Right atrium auricular region (tissue), 2 donors: ENCODE measurements at regions not wholly inside any gene's neighbourhood (a gene's known extent, or its start where the extent isn't known, plus 50 kb on each side); places are given as distances from the start of the nearest gene placed in this dataset.
"Not testable (repeated sequence)": the region's sequence is repeated elsewhere in the genome, so short reads cannot be mapped to it uniquely, and the experiment has no call there.

Experiments used
- DNase-seq: peaks from one replicate; pipeline ENCODE4 v3.0.0-alpha.2; 2019; ENCODE audit warnings: low spot score
- H3K27ac ChIP-seq, 2 donors: fragments of 200-600 bp; sonication (generic); 1 replicate in 1 of 2; 2 replicates in 1 of 2; pipeline ENCODE4 v1.5.1; 2016 to 2019
- H3K27me3 ChIP-seq, 2 donors: fragments of 200-600 bp; sonication (generic); one replicate each; pipeline versions ENCODE4 v1.5.1 to v1.6.0; 2017 to 2019
- H3K36me3 ChIP-seq: fragments of 200-600 bp; sonication (generic); one replicate; pipeline ENCODE4 v1.5.1; 2016
- H3K4me1 ChIP-seq, 2 donors: fragments of 200-600 bp; sonication (generic); one replicate each; pipeline versions ENCODE4 v1.5.1 to v1.6.0; 2017 to 2019
- H3K4me3 ChIP-seq, 2 donors: fragments of 200-600 bp; sonication (generic); 1 replicate in 1 of 2; 2 replicates in 1 of 2; pipeline ENCODE4 v1.5.1; 2017 to 2019; ENCODE audit warnings: mild to moderate bottlenecking in 1 of 2, moderate library complexity in 1 of 2
- H3K9me3 ChIP-seq, 2 donors: fragments of 200-600 bp; sonication (generic); one replicate each; pipeline ENCODE4 v1.5.1; 2019
- TF ChIP-seq, protein P1 (sequence below), 2 donors: fragments of 200-600 bp; sonication (generic); IDR thresholded peaks; one replicate each; pipeline ENCODE4 v1.5.1; 2019; ENCODE audit warnings: antibody characterized with exemption in 2 of 2

- DNase-seq: peak; percentile 21
- no peaks in the 10 kb centered on the region for H3K4me1 ChIP-seq
- TF ChIP-seq, protein P1, sequence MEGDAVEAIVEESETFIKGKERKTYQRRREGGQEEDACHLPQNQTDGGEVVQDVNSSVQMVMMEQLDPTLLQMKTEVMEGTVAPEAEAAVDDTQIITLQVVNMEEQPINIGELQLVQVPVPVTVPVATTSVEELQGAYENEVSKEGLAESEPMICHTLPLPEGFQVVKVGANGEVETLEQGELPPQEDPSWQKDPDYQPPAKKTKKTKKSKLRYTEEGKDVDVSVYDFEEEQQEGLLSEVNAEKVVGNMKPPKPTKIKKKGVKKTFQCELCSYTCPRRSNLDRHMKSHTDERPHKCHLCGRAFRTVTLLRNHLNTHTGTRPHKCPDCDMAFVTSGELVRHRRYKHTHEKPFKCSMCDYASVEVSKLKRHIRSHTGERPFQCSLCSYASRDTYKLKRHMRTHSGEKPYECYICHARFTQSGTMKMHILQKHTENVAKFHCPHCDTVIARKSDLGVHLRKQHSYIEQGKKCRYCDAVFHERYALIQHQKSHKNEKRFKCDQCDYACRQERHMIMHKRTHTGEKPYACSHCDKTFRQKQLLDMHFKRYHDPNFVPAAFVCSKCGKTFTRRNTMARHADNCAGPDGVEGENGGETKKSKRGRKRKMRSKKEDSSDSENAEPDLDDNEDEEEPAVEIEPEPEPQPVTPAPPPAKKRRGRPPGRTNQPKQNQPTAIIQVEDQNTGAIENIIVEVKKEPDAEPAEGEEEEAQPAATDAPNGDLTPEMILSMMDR (IDR thresholded peaks at IDR 0.05): no peak
Measured at GRCh38 chr2:239800785-239801386, 224.3 kb downstream of the NDUFA10 start.

GRCh38 chr2:239797316-239797715 lies 227.8 kb downstream of the NDUFA10 start:
- no peaks in the 10 kb centered on the region for H3K36me3 ChIP-seq
- DNase-seq: no peak
- H3K4me3 ChIP-seq: no peak overlapping the region
- H3K9me3 ChIP-seq: no peaks in the 10 kb centered on the region
- H3K27ac ChIP-seq: no peak overlapping the region
- H3K27me3 ChIP-seq: no peaks in the 10 kb centered on the region
- H3K4me1 ChIP-seq: no peaks in the 10 kb centered on the region
- TF ChIP-seq, protein P1 (IDR thresholded peaks at IDR 0.05): no peak

More at GRCh38 chr2:239800785-239801386, 224.3 kb downstream of the NDUFA10 start:
- Histone ChIP-seq H3K9me3 (no peaks in the 10 kb centered on the region), H3K36me3 (no peaks in the 10 kb centered on the region), H3K4me3 (no peak overlapping the region), H3K27ac (no peak overlapping the region), H3K27me3 (no peaks in the 10 kb centered on the region)

- H3K27me3 ChIP-seq, H3K27ac ChIP-seq, H3K36me3 ChIP-seq, DNase-seq, H3K4me1 ChIP-seq, H3K9me3 ChIP-seq, H3K4me3 ChIP-seq: not testable (repeated sequence)
Measured at GRCh38 chr2:239795761-239796160, 229.4 kb downstream of the NDUFA10 start.

- H3K36me3 ChIP-seq: no peaks in the 10 kb centered on the region
- no peak overlapping the region for H3K4me3 ChIP-seq
- DNase-seq: no peak
- TF ChIP-seq, protein P1 (IDR thresholded peaks at IDR 0.05): no peak
- no peaks in the 10 kb centered on the region for H3K9me3 ChIP-seq
- H3K27ac ChIP-seq: no peak overlapping the region
- H3K4me1 ChIP-seq: no peaks in the 10 kb centered on the region
- H3K27me3 ChIP-seq: no peaks in the 10 kb centered on the region
Measured at GRCh38 chr2:239793836-239794235, 231.3 kb downstream of the NDUFA10 start.

DNA sequence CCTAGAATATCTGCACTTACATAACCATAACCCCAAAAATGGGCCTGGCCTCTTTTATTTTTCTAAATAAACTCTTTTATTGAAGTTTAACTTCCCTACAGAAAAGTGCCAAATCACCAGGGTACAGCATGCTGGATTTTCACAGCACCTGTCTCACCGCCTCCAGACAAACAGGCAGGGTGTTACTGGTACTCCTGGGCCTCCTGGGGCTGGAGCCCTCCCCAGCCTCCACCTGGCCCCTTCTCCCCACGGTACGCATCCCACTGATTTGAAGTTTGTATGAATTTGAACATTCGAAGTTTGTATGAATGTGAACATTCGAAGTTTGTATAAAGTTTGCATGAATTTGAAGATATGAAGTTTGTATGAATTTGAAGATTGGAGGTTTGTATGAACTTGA lies 232.1 kb downstream of the NDUFA10 start:
- Histone ChIP-seq H3K27me3 (no peaks in the 10 kb centered on the region), H3K27ac (no peak overlapping the region), H3K4me3 (no peak overlapping the region), H3K9me3 (no peaks in the 10 kb centered on the region), H3K4me1 (no peaks in the 10 kb centered on the region), H3K36me3 (no peaks in the 10 kb centered on the region)
- no peak for DNase-seq
- TF ChIP-seq, protein P1 (IDR thresholded peaks at IDR 0.05): no peak

GRCh38 chr2:239792405-239793084 lies 232.6 kb downstream of the NDUFA10 start:
- TF ChIP-seq, protein P1 (IDR thresholded peaks at IDR 0.05): no peak
- no peaks in the 10 kb centered on the region for H3K4me1 ChIP-seq
- no peaks in the 10 kb centered on the region for H3K36me3 ChIP-seq
- DNase-seq: no peak
- H3K9me3 ChIP-seq: no peaks in the 10 kb centered on the region
- H3K4me3 ChIP-seq: no peak overlapping the region
- H3K27me3 ChIP-seq: no peaks in the 10 kb centered on the region
- H3K27ac ChIP-seq: no peak overlapping the region
